PC-9 (cell line): ENCODE measurements at regions not wholly inside any gene's neighbourhood (a gene's known extent, or its start where the extent isn't known, plus 50 kb on each side); places are given as distances from the start of the nearest gene placed in this dataset.
A peak's percentile ranks its signal among the peaks of the same experiment; 100 is the strongest.

Experiments used
- BruUV-seq: library from RNA; stranded (reverse); fragments of 400-500 nt; replicated peaks from 2 replicates; lab custom pipeline; 2021; lab: Mats Ljungman, UMichigan
- CTCF ChIA-PET: fragments of 300-600 bp; sonication (Branson Sonifier 250); formaldehyde crosslinking; loops from one replicate; lab custom pipeline; 2022; ENCODE audit warnings: antibody characterized with exemption; lab: Charles Lee
- POLR2A ChIA-PET: fragments of 300-600 bp; sonication (Branson Sonifier 250); formaldehyde crosslinking; loops from one replicate; lab custom pipeline; 2022; ENCODE audit warnings: antibody characterized with exemption; ENCODE audit not compliant: unreplicated experiment; lab: Charles Lee
- DNase-seq, 2 experiments: peaks; one replicate each; pipeline versions ENCODE4 v3.0.0 to v3.0.0-alpha.2; 2015 to 2022; ENCODE audit warnings: mixed read lengths in 1 of 2
- H2AFZ ChIP-seq: fragments of 200-600 bp; sonication (generic); 2 replicates; pipeline ENCODE4 v1.8.1; 2017; ENCODE audit warnings: antibody characterized with exemption
- H3F3A ChIP-seq: fragments of 200-600 bp; sonication (generic); 2 replicates; pipeline ENCODE4 v1.8.1; 2017; ENCODE audit warnings: antibody characterized with exemption, mild to moderate bottlenecking, low read depth; ENCODE audit not compliant: insufficient read depth
- H3K27ac ChIP-seq: fragments of 200-600 bp; sonication (generic); 2 replicates; pipeline ENCODE4 v1.6.1; 2016; ENCODE audit warnings: mixed run types
- H3K27me3 ChIP-seq: fragments of 200-600 bp; sonication (generic); 2 replicates; pipeline ENCODE4 v1.6.1; 2016; ENCODE audit warnings: low read depth, mixed run types; ENCODE audit not compliant: insufficient read depth
- H3K36me3 ChIP-seq: fragments of 200-600 bp; sonication (generic); 2 replicates; pipeline ENCODE4 v1.6.1; 2016; ENCODE audit warnings: low read depth, mixed run types
- H3K4me1 ChIP-seq: fragments of 200-600 bp; sonication (generic); replicated peaks from 2 replicates; pipeline ENCODE4 v1.6.1; 2016; ENCODE audit warnings: mixed run types; ENCODE audit not compliant: insufficient read depth
- H3K4me2 ChIP-seq: fragments of 200-600 bp; sonication (generic); 2 replicates; pipeline ENCODE4 v1.6.1; 2017; ENCODE audit warnings: mixed run types
- H3K4me3 ChIP-seq: fragments of 200-600 bp; sonication (generic); 2 replicates; pipeline ENCODE4 v1.6.1; 2016; ENCODE audit warnings: mixed run types
- H3K79me2 ChIP-seq: fragments of 200-600 bp; sonication (generic); 2 replicates; pipeline ENCODE4 v1.6.1; 2017; ENCODE audit warnings: low read depth, mixed run types
- H3K9me2 ChIP-seq: fragments of 200-600 bp; sonication (generic); 2 replicates; pipeline ENCODE4 v1.8.1; 2017; ENCODE audit warnings: mild to moderate bottlenecking; ENCODE audit not compliant: insufficient read depth
- H3K9me3 ChIP-seq: fragments of 200-600 bp; sonication (generic); 2 replicates; pipeline ENCODE4 v1.8.1; 2016; ENCODE audit warnings: low read depth; ENCODE audit not compliant: insufficient read depth
- H4K20me1 ChIP-seq: fragments of 200-600 bp; sonication (generic); 2 replicates; pipeline ENCODE4 v1.8.1; 2017; ENCODE audit not compliant: insufficient read depth
- EZH2 ChIP-seq: fragments of 200-600 bp; sonication (generic); IDR thresholded peaks from 2 replicates; pipeline ENCODE4 v1.8.0; 2017; ENCODE audit warnings: antibody characterized with exemption, low read depth
- intact Hi-C: fragments of 100-400 bp; cut with micrococcal nuclease; formaldehyde crosslinking; loops from one replicate; pipeline ENCODE4 v1.10.0; 2022; ENCODE audit not compliant: unreplicated experiment
- TF ChIP-seq, protein P1 (sequence below): fragments of 200-600 bp; sonication (generic); conservative IDR thresholded peaks from 2 replicates; pipeline ENCODE4 v1.6.1; 2017; ENCODE audit warnings: mixed run types, antibody characterized with exemption, mild to moderate bottlenecking, moderate library complexity

DNA sequence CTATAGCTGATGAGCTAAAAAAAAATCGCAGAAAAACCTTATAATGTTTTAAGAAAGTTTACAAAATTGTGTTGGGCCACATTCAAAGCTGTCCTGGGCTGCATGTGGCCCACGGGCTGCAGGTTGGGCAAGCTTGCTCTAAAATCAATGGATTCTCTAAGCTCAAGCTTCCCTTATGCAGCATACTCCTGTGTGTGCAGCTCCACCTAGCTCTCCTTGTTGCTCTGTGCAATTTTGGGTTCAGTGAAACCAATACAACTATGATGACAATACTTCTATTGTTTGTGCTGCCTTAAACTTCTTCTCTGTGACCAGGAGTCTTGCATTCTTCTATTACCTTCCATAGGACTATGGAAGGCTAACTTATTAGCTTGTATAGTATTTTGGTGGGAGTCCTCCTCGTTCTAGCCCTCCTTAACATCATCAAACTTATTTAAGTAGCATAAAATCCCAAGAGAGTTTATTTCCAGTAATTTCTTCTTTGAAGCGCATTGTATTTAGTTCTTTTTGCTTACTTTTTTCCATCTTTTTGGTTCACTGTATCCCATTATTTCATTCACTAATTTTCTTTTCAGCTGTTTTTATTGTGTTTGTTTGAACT is 170.9 kb upstream of the SMIM30 start:
- H3F3A ChIP-seq: no peaks in the 10 kb centered on the region
- CTCF ChIA-PET: interaction anchor here (0.6 to 1.0 kb wide), 3 partner anchors 17 to 274 kb away, joined by 3 read pairs; no protein-coding TSS in a partner anchor
- BruUV-seq: no TSS peak
- no peak overlapping the region for H3K27ac ChIP-seq
- 0 out of 2 replicates have a peak, but pooled peaks cover 5% of the 10 kb centered on the region for H3K9me3 ChIP-seq
- intact Hi-C loops: loop anchor here (5.0 kb wide), 1 partner anchor 127 kb away; no protein-coding TSS in a partner anchor
- no peaks in the 10 kb centered on the region for H3K9me2 ChIP-seq
- no peaks in the 10 kb centered on the region; the same call in 1 of the 2 replicates for H3K4me1 ChIP-seq
- no peaks in the 10 kb centered on the region for H3K79me2 ChIP-seq
- POLR2A ChIA-PET: no interaction called here
- H3K27me3 ChIP-seq: no peaks in the 10 kb centered on the region
- H2AFZ ChIP-seq: no peak overlapping the region
- TF ChIP-seq, protein P1, sequence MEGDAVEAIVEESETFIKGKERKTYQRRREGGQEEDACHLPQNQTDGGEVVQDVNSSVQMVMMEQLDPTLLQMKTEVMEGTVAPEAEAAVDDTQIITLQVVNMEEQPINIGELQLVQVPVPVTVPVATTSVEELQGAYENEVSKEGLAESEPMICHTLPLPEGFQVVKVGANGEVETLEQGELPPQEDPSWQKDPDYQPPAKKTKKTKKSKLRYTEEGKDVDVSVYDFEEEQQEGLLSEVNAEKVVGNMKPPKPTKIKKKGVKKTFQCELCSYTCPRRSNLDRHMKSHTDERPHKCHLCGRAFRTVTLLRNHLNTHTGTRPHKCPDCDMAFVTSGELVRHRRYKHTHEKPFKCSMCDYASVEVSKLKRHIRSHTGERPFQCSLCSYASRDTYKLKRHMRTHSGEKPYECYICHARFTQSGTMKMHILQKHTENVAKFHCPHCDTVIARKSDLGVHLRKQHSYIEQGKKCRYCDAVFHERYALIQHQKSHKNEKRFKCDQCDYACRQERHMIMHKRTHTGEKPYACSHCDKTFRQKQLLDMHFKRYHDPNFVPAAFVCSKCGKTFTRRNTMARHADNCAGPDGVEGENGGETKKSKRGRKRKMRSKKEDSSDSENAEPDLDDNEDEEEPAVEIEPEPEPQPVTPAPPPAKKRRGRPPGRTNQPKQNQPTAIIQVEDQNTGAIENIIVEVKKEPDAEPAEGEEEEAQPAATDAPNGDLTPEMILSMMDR: 0 out of 2 replicates have a peak, but pooled peaks have one; percentile 27
- TF ChIP-seq EZH2: no peak
- no peak overlapping the region for H3K4me3 ChIP-seq
- no peak overlapping the region for H3K4me2 ChIP-seq
- no peaks in the 10 kb centered on the region for H4K20me1 ChIP-seq
- no peak for DNase-seq
- H3K36me3 ChIP-seq: no peaks in the 10 kb centered on the region

DNA sequence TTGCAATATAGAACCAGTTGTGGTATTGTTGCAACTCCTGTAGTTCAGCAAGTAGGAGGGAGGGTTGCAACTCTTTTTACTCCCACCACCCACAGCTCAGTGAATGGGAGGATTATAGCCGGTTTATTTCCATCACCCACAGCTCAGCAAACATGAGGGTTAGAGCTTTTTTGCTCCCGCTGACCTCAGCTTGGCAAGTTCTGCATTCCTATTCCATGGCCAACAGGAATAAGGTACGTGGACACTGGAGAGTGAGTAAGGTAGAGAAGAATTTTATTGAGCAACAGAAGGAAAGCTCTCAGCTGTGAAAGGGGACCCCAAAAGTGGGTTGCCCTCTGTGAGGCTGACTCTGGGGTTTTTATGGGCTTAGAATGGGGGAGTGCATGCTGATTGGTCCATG is 167.1 kb upstream of the SMIM30 start:
- no peaks in the 10 kb centered on the region for H3F3A ChIP-seq
- no TSS peak for BruUV-seq
- intact Hi-C loops: loop anchor here (5.0 kb wide), 1 partner anchor 123 kb away; no protein-coding TSS in a partner anchor
- no peak overlapping the region for H3K27ac ChIP-seq
- H3K4me2 ChIP-seq: no peak overlapping the region
- H4K20me1 ChIP-seq: no peaks in the 10 kb centered on the region
- H2AFZ ChIP-seq: no peak overlapping the region
- no peaks in the 10 kb centered on the region; the same call in 1 of the 2 replicates for H3K4me1 ChIP-seq
- ChIA-PET CTCF (interaction anchor here (0.6 kb wide), 1 partner anchor 807 kb away, joined by 3 read pairs; no protein-coding TSS in a partner anchor), POLR2A (no interaction called here)
- H3K9me3 ChIP-seq: 0 out of 2 replicates have a peak, but pooled peaks cover 5% of the 10 kb centered on the region
- H3K9me2 ChIP-seq: no peaks in the 10 kb centered on the region
- H3K79me2 ChIP-seq: no peaks in the 10 kb centered on the region
- no peak overlapping the region for H3K4me3 ChIP-seq
- no peaks in the 10 kb centered on the region for H3K27me3 ChIP-seq
- no peak for TF ChIP-seq EZH2
- TF ChIP-seq, protein P1: no peak
- no peak for DNase-seq
- no peaks in the 10 kb centered on the region for H3K36me3 ChIP-seq

DNA sequence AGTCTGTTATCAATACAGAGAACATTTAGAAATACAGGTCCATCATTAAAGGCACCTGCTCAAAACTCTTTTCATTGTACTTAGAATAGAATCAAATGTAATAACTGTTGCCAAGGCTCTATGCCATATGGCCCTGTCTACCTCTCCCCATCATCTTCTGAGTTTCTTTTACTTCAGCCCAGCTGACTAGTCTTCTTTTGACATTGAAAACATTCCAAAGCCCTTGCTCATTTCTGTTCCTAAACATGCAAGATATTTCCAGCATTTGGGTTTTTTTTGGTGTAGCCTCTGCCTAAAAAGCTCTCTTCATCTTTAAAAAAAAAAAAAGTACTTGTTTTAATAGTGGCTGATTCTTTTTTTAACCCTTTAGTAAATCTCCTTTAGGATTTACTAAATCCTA is 165.5 kb upstream of the SMIM30 start:
- H3K36me3 ChIP-seq: no peaks in the 10 kb centered on the region
- no TSS peak for BruUV-seq
- CTCF ChIA-PET: no interaction called here
- H3K4me1 ChIP-seq: no peaks in the 10 kb centered on the region
- no peak overlapping the region for H3K4me3 ChIP-seq
- no peaks in the 10 kb centered on the region for H3F3A ChIP-seq
- TF ChIP-seq, protein P1: no peak
- TF ChIP-seq EZH2: no peak
- no peaks in the 10 kb centered on the region for H3K27me3 ChIP-seq
- H3K79me2 ChIP-seq: no peaks in the 10 kb centered on the region
- H4K20me1 ChIP-seq: no peaks in the 10 kb centered on the region
- no peak overlapping the region for H3K27ac ChIP-seq
- DNase-seq: no peak
- H2AFZ ChIP-seq: no peak overlapping the region
- POLR2A ChIA-PET: no interaction called here
- H3K9me2 ChIP-seq: no peaks in the 10 kb centered on the region
- intact Hi-C loops: no loop called here
- no peak overlapping the region for H3K4me2 ChIP-seq
- H3K9me3 ChIP-seq: no peaks in the 10 kb centered on the region
